AG09309 (cell line): ENCODE measurements at regions not wholly inside any gene's neighbourhood (a gene's known extent, or its start where the extent isn't known, plus 50 kb on each side); places are given as distances from the start of the nearest gene placed in this dataset.

Experiments used
- DNase-seq: peaks from one replicate; pipeline ENCODE4 v3.0.0-alpha.2; 2010; ENCODE audit warnings: low read depth
- H3K4me3 ChIP-seq: 2 replicates; pipeline ENCODE4 v1.5.1; 2011; ENCODE audit warnings: mild to moderate bottlenecking, low read depth, low read length, moderate library complexity; ENCODE audit not compliant: control insufficient read depth
- TF ChIP-seq, protein P1 (sequence below): IDR thresholded peaks from 2 replicates; pipeline ENCODE4 v1.5.1; 2011; ENCODE audit warnings: mild to moderate bottlenecking, low read depth, low read length, inconsistent platforms; ENCODE audit not compliant: insufficient read depth, control insufficient read depth; ENCODE audit errors: missing control alignments

DNA sequence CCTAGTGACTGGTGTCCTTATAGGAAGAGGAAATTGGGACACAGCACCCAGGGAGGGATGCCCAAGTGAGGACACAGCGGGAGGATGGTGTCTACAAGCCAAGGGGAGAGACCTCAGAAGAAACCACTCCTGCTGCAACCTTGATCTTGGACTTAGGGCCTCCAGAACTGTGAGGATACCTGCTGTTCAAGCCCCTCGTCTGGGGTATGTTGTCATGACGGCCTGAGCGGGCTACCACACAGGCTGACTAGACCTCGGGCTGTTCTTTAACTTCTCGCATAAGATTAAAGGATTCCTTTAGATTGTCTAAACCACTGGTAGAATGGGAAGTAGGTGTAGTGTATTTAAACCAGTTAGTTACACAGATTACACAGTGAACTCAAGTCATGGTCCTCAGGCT is 138.3 kb downstream of the ASB1 start:
- H3K4me3 ChIP-seq: no peak overlapping the region
- DNase-seq: no peak
- TF ChIP-seq, protein P1, sequence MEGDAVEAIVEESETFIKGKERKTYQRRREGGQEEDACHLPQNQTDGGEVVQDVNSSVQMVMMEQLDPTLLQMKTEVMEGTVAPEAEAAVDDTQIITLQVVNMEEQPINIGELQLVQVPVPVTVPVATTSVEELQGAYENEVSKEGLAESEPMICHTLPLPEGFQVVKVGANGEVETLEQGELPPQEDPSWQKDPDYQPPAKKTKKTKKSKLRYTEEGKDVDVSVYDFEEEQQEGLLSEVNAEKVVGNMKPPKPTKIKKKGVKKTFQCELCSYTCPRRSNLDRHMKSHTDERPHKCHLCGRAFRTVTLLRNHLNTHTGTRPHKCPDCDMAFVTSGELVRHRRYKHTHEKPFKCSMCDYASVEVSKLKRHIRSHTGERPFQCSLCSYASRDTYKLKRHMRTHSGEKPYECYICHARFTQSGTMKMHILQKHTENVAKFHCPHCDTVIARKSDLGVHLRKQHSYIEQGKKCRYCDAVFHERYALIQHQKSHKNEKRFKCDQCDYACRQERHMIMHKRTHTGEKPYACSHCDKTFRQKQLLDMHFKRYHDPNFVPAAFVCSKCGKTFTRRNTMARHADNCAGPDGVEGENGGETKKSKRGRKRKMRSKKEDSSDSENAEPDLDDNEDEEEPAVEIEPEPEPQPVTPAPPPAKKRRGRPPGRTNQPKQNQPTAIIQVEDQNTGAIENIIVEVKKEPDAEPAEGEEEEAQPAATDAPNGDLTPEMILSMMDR: no peak

DNA sequence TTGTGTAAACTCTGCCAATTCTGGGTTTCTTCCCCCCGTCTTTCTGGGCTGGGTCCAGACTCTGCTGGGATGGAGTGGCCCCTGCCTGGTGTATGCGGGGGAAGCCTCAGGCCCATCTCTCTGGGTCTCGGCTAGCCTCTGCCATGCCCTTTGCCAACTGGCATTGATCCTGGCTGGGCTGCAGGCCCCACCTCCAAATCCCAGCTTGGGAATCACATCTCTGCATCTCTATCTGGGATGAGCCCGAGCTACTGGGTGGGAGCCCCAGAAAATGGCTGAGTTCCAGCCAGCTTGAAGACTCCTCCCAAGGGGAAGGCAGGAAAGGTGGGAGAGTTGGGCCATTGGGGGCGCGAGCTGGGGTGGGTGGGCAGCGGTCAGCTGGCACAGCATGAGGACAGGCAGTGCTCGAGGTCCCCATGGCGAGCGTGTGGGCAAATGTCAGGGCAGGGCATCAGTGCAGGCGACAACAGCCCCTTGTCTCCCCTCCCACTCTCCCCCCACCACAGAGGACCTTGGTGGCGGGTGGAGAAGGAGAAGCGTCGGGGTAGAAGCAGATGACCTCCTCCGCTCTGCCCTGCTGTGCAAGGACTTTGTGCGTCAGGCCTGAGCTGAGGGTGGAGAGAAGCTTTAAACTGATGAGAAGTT is 139.4 kb downstream of the ASB1 start:
- TF ChIP-seq, protein P1: no peak
- DNase-seq: no peak
- H3K4me3 ChIP-seq: no peak overlapping the region

DNA sequence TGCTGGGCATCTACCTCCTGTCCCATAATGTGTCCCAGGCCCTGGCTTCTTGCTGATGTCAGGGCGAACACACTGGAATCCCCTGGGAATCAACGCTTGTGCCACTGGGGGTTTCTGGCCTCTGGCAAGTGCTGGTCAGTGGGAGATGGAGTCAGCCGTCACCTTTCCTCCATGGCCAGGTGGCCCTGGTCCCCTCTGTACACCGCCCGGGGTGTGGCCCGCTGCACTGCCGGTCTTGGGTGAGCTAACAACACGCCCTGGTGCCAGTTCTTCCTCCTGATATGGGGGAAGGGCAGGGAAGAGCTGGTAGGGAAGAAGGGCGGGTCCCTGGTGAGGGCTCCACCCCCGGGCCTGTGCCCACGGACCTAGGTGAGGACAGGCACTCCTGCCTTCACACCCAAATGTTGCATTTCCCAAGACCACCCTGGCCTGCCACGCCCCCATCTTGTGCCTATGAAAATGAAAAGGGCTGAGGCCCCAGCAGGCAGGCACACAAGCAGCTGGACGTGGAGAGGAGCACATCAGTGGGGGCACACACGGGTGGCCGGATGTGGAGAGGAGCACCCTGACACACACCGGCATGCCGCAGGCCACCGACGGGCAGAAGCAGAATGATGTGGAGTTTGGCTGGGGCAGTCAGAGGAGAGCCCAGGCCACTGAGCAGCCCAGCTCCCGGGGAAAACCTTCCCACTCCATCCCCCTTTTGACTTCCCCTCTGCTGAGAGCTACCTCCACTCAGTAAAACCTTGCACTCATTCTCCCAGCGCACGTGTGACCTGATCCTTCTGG is 140.5 kb downstream of the ASB1 start:
- no peak for DNase-seq
- TF ChIP-seq, protein P1: no peak

DNA sequence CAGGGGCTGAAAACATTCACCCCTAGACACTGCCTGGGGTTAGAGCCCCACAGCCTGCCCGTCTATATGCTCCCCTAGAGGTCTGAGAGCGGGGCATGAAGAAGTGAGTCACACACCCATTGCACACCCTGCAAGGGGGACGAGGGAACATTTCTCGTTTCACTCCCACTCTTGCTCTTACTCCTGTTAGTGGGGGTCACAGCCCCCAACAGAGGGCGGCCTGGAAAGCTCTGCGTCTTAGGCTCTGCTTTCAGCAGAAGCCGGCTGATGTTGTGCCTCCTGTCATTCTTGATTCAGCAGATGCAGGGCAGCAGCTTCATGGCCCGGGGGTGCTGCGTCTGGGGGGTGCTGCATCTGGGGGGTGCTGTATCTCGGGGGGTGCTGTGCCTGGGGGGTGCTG is 141.3 kb downstream of the ASB1 start:
- DNase-seq: no peak
- TF ChIP-seq, protein P1: no peak
- H3K4me3 ChIP-seq: no peak overlapping the region

More for the DNA sequence above, 140.5 kb downstream of the ASB1 start:
- no peak overlapping the region for H3K4me3 ChIP-seq

DNA sequence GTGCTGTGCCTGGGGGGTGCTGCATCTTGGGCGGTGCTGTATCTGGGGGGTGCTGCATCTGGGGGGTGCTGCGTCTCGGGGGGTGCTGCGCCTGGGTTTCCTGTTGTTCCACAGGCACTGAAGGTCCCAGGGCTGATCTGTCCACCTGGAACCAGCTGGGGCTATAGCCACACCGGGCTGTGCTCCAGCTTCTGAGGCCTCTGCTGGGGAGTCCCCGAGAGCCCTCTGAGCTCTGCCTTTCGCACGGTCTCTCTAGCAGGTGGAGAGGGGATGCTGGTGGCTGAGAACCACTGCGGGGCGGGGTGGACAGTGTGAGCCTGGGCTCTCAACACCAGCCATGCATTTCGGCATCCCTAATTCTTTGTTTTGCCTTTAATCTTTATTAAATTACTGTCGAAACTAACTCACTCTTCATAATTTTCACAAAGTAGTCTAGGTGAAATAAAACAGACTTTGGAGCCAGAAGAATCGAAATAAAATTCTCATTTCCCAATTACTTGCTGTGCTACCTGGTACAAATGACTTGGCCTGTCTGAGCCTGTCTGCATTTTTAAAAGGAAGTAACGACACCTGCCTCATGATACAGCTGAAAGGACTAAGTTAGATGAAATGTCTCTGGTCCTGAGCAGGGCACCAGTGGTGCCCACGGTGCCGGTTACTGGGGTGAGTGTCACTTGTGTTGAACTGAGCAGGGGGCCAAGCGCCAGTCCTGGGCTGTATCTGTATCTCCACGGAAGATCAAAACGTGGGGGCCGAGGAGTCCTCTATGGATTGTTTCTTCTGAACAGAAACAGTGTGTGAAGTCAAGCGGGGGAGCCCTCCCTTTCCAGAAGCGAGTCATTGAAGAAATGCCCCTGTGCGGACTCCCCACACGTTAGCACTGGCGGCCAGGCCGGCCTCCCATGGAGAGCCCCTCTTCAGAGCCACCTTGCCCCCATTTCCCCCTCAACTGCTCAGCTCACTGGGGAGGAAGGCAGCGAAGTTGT is 142.0 kb downstream of the ASB1 start:
- TF ChIP-seq, protein P1: no peak
- no peak overlapping the region for H3K4me3 ChIP-seq
- no peak for DNase-seq

DNA sequence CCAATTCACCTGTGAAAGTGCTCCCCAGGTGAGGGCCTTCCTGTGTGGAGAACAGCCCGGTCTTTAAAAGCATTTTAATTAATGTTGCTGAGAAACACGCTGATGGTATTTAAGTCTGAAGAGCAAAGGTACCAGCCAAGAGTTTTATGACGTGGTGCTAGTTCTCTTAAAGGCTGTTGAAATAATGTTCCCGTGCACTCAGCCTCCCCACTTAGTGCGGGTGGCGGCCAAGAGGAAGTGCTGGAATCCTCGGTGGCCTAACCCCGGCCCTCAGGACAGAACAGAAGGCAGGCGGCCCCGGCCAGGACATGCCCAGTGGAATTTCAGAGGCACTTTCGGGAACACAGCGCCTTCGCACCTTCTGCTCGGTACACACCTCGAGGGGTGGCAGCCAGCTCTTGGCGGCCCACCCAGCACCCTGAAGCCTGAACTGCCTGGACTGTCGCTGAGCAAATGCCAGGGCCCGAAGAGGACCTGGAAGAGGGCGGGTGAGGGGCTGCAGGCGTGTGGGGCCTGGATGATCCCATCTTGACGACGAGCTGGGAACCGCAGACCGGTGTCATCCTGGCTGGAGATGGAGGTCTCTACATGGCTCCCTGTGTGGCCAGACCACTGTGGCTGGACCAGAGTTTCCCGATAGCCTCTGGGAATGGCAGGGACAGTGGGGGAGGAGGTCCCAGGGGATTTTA is 142.9 kb downstream of the ASB1 start:
- H3K4me3 ChIP-seq: no peak overlapping the region
- no peak for DNase-seq
- TF ChIP-seq, protein P1: no peak
